ENCODE measurements at regions not wholly inside any gene's neighbourhood (a gene's known extent, or its start where the extent isn't known, plus 50 kb on each side); places are given as distances from the start of the nearest gene placed in this dataset.
A peak's percentile ranks its signal among the peaks of the same experiment; 100 is the strongest.

DNA sequence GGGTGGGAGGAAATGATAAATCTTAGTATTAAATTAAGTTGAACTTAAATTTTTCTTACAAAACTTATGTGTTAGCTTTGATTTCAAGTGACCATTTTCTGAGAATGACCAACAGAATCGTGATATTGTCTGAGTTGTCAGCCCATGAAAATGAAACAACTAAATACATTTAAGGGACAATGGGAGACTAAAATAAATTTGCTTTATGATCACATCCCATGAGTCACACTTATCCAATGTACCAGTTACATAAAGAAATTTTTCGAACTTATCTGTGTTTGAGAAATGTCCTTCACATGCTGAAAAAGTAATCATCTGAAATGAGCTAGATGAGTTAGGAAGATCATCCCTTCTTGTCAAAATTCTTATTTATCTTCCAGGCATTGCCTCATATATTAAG, 415.9 kb upstream of the SYT1 start:
- no peak for ATAC-seq (ENCODE audit: poor library complexity)
- no peaks in the 10 kb centered on the region for H3K36me3 ChIP-seq (ENCODE audit: insufficient read depth, low read length)
- no peak overlapping the region for H3K4me3 ChIP-seq (ENCODE audit: low read length)
- no peak for DNase-seq
- ChIA-PET CTCF (no interaction called here), POLR2A (no interaction called here)
- Mint-ChIP-seq H3K27me3 (no peaks in the 10 kb centered on the region), H3K4me1 (ENCODE audit: low read depth) (no peaks in the 10 kb centered on the region), H3K4me3 (no peak overlapping the region), H3K36me3 (ENCODE audit: low read depth) (no peaks in the 10 kb centered on the region), H3K9me3 (peaks cover 5% of the 10 kb centered on the region), H3K27ac (no peak overlapping the region)
- H3K9me3 ChIP-seq (ENCODE audit: control insufficient read depth in 1 of 2, insufficient read depth in 1 of 2, low read length in 2 of 2): no peaks in the 10 kb centered on the region
- intact Hi-C loops (cut with DNase I, micrococcal nuclease): no loop called here
- no peak overlapping the region for H3K27ac ChIP-seq (ENCODE audit: low read depth in 1 of 2, low read length in 2 of 2)
- TF ChIP-seq, protein P1, sequence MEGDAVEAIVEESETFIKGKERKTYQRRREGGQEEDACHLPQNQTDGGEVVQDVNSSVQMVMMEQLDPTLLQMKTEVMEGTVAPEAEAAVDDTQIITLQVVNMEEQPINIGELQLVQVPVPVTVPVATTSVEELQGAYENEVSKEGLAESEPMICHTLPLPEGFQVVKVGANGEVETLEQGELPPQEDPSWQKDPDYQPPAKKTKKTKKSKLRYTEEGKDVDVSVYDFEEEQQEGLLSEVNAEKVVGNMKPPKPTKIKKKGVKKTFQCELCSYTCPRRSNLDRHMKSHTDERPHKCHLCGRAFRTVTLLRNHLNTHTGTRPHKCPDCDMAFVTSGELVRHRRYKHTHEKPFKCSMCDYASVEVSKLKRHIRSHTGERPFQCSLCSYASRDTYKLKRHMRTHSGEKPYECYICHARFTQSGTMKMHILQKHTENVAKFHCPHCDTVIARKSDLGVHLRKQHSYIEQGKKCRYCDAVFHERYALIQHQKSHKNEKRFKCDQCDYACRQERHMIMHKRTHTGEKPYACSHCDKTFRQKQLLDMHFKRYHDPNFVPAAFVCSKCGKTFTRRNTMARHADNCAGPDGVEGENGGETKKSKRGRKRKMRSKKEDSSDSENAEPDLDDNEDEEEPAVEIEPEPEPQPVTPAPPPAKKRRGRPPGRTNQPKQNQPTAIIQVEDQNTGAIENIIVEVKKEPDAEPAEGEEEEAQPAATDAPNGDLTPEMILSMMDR (IDR thresholded peaks at IDR 0.05): no peak
- H3K4me1 ChIP-seq (ENCODE audit: insufficient read depth, low read length): no peaks in the 10 kb centered on the region
- H3K27me3 ChIP-seq (ENCODE audit: control insufficient read depth in 1 of 2, insufficient read depth in 2 of 2, low read length in 2 of 2): no peaks in the 10 kb centered on the region

DNA sequence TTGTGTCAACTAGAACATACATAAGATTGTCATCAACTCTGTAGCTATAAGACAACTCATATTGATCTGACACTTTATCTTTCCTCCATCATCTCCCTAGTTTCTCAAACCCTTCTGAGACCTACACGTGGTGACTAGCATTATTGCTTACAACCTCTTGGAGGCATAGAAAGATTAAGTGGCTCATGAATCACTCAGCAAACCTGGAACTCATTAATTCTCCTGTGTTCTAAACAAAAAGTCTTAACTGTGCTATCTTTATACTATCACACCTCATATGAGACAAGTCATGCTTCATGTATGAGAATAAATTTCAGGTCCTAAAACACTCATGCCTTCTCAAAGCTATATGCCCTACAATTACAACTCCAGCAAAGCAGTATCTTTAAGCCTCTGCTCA, 408.6 kb upstream of the SYT1 start:
- H3K27me3 Mint-ChIP-seq: no peaks in the 10 kb centered on the region
- Histone ChIP-seq H3K4me1 (ENCODE audit: insufficient read depth, low read length) (no peaks in the 10 kb centered on the region), H3K27ac (ENCODE audit: low read depth in 1 of 2, low read length in 2 of 2) (no peak overlapping the region), H3K27me3 (ENCODE audit: control insufficient read depth in 1 of 2, insufficient read depth in 2 of 2, low read length in 2 of 2) (no peaks in the 10 kb centered on the region), H3K9me3 (ENCODE audit: control insufficient read depth in 1 of 2, insufficient read depth in 1 of 2, low read length in 2 of 2) (peaks cover 4 to 9% of the 10 kb centered on the region in 2 experiments), H3K4me3 (ENCODE audit: low read length) (no peak overlapping the region), H3K36me3 (ENCODE audit: insufficient read depth, low read length) (no peaks in the 10 kb centered on the region)
- TF ChIP-seq, protein P1 (IDR thresholded peaks at IDR 0.05): no peak
- H3K27ac Mint-ChIP-seq: no peak overlapping the region
- intact Hi-C loops (cut with DNase I, micrococcal nuclease): no loop called here
- DNase-seq (no peak), ATAC-seq (ENCODE audit: poor library complexity) (no peak)
- no peaks in the 10 kb centered on the region for H3K36me3 Mint-ChIP-seq (ENCODE audit: low read depth)
- H3K4me3 Mint-ChIP-seq: no peak overlapping the region
- peaks cover 7% of the 10 kb centered on the region for H3K9me3 Mint-ChIP-seq
- no peaks in the 10 kb centered on the region for H3K4me1 Mint-ChIP-seq (ENCODE audit: low read depth)
- CTCF ChIA-PET: no interaction called here
- POLR2A ChIA-PET: no interaction called here

DNA sequence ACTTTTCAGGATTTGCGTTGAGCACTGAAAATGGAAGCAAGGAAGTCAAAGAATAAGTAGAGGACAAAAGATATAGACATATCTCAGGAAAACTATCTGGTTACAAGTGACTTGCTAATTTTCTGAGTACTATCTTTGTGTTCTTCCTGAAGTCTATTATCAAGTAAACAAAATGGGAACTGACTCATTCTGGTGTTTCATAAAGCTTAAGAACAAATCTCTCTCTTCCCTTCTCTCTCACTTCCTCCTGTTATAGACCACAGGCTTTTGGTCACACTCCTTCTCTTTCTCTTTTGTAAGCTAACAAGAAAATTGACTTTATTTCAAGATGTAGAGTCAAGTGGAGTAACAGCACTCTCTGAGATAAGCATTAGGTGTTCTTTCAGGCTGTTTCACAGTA, 406.6 kb upstream of the SYT1 start:
- no peaks in the 10 kb centered on the region for H3K27me3 Mint-ChIP-seq
- no peaks in the 10 kb centered on the region for H3K4me1 Mint-ChIP-seq (ENCODE audit: low read depth)
- Histone ChIP-seq H3K9me3 (ENCODE audit: control insufficient read depth in 1 of 2, insufficient read depth in 1 of 2, low read length in 2 of 2) (peaks cover 4 to 9% of the 10 kb centered on the region in 2 experiments), H3K27me3 (ENCODE audit: control insufficient read depth in 1 of 2, insufficient read depth in 2 of 2, low read length in 2 of 2) (no peaks in the 10 kb centered on the region), H3K4me1 (ENCODE audit: insufficient read depth, low read length) (no peaks in the 10 kb centered on the region), H3K4me3 (ENCODE audit: low read length) (no peak overlapping the region), H3K27ac (ENCODE audit: low read depth in 1 of 2, low read length in 2 of 2) (no peak overlapping the region), H3K36me3 (ENCODE audit: insufficient read depth, low read length) (no peaks in the 10 kb centered on the region)
- no peaks in the 10 kb centered on the region for H3K36me3 Mint-ChIP-seq (ENCODE audit: low read depth)
- peaks cover 5% of the 10 kb centered on the region for H3K9me3 Mint-ChIP-seq
- ATAC-seq (ENCODE audit: poor library complexity) (no peak), DNase-seq (peak in 3 of 14 experiments; percentile 0 to 4 (median 2))
- TF ChIP-seq, protein P1 (IDR thresholded peaks at IDR 0.05): no peak
- ChIA-PET CTCF (interaction anchor here (1.2 kb wide), 1 partner anchor 10 kb away, joined by 3 read pairs; no protein-coding TSS in a partner anchor), POLR2A (no interaction called here)
- no peak overlapping the region for H3K4me3 Mint-ChIP-seq
- intact Hi-C loops (cut with DNase I, micrococcal nuclease): no loop called here
- no peak overlapping the region for H3K27ac Mint-ChIP-seq
